ENCODE measurements at regions not wholly inside any gene's neighbourhood (a gene's known extent, or its start where the extent isn't known, plus 50 kb on each side); places are given as distances from the start of the nearest gene placed in this dataset.

- H3K27me3 Mint-ChIP-seq (ENCODE audit: insufficient read depth, low read depth, poor library complexity), result peaks cover 1% of the 10 kb centered on the region
- H3K36me3 Mint-ChIP-seq (ENCODE audit: low read depth), result no peaks in the 10 kb centered on the region
These were observed 467.7 kb upstream of the ZFHX3 start for GRCh38 chr16:73515616-73516015.

More at GRCh38 chr16:73515616-73516015, 467.7 kb upstream of the ZFHX3 start:
- Histone ChIP-seq H3K79me2 (replicated peaks; ENCODE audit: insufficient read depth) (no peaks in the 10 kb centered on the region), H4K20me1 (replicated peaks; ENCODE audit: insufficient read depth) (no peaks in the 10 kb centered on the region), H3K36me3 (ENCODE audit: insufficient read depth) (no peaks in the 10 kb centered on the region), H3K9me2 (ENCODE audit: insufficient read depth) (peaks cover 14% of the 10 kb centered on the region; the same call in 1 of the 2 replicates), H3K4me1 (ENCODE audit: insufficient read depth) (no peaks in the 10 kb centered on the region), H3K4me2 (no peak overlapping the region), H3F3A (replicated peaks; ENCODE audit: low read depth) (no peaks in the 10 kb centered on the region), H3K27me3 (ENCODE audit: insufficient read depth) (no peaks in the 10 kb centered on the region), H3K4me3 (no peak overlapping the region), H3K27ac (ENCODE audit: low read depth) (no peak overlapping the region), H2AFZ (no peak overlapping the region)
- Mint-ChIP-seq H3K4me1 (no peaks in the 10 kb centered on the region), H3K27ac (no peak overlapping the region), H3K4me3 (no peak overlapping the region), H3K9me3 (no peaks in the 10 kb centered on the region; the same call in 2 of the 3 replicates)
- ATAC-seq (no peak), DNase-seq (ENCODE audit: low spot score) (no peak)
- TF ChIP-seq CREB1 (CRISPR knock-in tag; IDR thresholded peaks at IDR 0.05; ENCODE audit: low read depth) (no peak), ETS1 (IDR thresholded peaks at IDR 0.05) (no peak), POLR2AphosphoS5 (IDR thresholded peaks at IDR 0.05; ENCODE audit: low read depth) (no peak), ZNF114 (CRISPR knock-in tag; IDR thresholded peaks at IDR 0.05) (no peak), STAT1 (IDR thresholded peaks at IDR 0.05; ENCODE audit: unreplicated experiment) (no peak), EZH2 (IDR thresholded peaks at IDR 0.05; ENCODE audit: low read depth, unreplicated experiment) (no peak), NANOG (IDR thresholded peaks at IDR 0.05; ENCODE audit: borderline replicate concordance) (no peak), EZH2phosphoT487 (IDR thresholded peaks at IDR 0.05; ENCODE audit: unreplicated experiment) (no peak), ZNF331 (CRISPR knock-in tag; IDR thresholded peaks at IDR 0.05; ENCODE audit: low read depth) (no peak), JUNB (IDR thresholded peaks at IDR 0.05; ENCODE audit: unreplicated experiment) (no peak)
- TF ChIP-seq, protein P1, sequence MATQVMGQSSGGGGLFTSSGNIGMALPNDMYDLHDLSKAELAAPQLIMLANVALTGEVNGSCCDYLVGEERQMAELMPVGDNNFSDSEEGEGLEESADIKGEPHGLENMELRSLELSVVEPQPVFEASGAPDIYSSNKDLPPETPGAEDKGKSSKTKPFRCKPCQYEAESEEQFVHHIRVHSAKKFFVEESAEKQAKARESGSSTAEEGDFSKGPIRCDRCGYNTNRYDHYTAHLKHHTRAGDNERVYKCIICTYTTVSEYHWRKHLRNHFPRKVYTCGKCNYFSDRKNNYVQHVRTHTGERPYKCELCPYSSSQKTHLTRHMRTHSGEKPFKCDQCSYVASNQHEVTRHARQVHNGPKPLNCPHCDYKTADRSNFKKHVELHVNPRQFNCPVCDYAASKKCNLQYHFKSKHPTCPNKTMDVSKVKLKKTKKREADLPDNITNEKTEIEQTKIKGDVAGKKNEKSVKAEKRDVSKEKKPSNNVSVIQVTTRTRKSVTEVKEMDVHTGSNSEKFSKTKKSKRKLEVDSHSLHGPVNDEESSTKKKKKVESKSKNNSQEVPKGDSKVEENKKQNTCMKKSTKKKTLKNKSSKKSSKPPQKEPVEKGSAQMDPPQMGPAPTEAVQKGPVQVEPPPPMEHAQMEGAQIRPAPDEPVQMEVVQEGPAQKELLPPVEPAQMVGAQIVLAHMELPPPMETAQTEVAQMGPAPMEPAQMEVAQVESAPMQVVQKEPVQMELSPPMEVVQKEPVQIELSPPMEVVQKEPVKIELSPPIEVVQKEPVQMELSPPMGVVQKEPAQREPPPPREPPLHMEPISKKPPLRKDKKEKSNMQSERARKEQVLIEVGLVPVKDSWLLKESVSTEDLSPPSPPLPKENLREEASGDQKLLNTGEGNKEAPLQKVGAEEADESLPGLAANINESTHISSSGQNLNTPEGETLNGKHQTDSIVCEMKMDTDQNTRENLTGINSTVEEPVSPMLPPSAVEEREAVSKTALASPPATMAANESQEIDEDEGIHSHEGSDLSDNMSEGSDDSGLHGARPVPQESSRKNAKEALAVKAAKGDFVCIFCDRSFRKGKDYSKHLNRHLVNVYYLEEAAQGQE (IDR thresholded peaks at IDR 0.05; ENCODE audit: unreplicated experiment), result no peak
- TF ChIP-seq, protein P2, sequence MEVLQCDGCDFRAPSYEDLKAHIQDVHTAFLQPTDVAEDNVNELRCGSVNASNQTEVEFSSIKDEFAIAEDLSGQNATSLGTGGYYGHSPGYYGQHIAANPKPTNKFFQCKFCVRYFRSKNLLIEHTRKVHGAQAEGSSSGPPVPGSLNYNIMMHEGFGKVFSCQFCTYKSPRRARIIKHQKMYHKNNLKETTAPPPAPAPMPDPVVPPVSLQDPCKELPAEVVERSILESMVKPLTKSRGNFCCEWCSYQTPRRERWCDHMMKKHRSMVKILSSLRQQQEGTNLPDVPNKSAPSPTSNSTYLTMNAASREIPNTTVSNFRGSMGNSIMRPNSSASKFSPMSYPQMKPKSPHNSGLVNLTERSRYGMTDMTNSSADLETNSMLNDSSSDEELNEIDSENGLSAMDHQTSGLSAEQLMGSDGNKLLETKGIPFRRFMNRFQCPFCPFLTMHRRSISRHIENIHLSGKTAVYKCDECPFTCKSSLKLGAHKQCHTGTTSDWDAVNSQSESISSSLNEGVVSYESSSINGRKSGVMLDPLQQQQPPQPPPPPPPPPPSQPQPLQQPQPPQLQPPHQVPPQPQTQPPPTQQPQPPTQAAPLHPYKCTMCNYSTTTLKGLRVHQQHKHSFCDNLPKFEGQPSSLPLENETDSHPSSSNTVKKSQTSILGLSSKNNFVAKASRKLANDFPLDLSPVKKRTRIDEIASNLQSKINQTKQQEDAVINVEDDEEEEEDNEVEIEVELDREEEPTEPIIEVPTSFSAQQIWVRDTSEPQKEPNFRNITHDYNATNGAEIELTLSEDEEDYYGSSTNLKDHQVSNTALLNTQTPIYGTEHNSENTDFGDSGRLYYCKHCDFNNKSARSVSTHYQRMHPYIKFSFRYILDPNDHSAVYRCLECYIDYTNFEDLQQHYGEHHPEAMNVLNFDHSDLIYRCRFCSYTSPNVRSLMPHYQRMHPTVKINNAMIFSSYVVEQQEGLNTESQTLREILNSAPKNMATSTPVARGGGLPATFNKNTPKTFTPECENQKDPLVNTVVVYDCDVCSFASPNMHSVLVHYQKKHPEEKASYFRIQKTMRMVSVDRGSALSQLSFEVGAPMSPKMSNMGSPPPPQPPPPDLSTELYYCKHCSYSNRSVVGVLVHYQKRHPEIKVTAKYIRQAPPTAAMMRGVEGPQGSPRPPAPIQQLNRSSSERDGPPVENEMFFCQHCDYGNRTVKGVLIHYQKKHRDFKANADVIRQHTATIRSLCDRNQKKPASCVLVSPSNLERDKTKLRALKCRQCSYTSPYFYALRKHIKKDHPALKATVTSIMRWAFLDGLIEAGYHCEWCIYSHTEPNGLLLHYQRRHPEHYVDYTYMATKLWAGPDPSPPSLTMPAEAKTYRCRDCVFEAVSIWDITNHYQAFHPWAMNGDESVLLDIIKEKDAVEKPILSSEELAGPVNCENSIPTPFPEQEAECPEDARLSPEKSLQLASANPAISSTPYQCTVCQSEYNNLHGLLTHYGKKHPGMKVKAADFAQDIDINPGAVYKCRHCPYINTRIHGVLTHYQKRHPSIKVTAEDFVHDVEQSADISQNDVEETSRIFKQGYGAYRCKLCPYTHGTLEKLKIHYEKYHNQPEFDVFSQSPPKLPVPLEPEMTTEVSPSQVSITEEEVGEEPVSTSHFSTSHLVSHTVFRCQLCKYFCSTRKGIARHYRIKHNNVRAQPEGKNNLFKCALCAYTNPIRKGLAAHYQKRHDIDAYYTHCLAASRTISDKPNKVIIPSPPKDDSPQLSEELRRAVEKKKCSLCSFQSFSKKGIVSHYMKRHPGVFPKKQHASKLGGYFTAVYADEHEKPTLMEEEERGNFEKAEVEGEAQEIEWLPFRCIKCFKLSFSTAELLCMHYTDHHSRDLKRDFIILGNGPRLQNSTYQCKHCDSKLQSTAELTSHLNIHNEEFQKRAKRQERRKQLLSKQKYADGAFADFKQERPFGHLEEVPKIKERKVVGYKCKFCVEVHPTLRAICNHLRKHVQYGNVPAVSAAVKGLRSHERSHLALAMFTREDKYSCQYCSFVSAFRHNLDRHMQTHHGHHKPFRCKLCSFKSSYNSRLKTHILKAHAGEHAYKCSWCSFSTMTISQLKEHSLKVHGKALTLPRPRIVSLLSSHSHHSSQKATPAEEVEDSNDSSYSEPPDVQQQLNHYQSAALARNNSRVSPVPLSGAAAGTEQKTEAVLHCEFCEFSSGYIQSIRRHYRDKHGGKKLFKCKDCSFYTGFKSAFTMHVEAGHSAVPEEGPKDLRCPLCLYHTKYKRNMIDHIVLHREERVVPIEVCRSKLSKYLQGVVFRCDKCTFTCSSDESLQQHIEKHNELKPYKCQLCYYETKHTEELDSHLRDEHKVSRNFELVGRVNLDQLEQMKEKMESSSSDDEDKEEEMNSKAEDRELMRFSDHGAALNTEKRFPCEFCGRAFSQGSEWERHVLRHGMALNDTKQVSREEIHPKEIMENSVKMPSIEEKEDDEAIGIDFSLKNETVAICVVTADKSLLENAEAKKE (CRISPR knock-in tag; IDR thresholded peaks at IDR 0.05), result no peak
- TF ChIP-seq, protein P3, sequence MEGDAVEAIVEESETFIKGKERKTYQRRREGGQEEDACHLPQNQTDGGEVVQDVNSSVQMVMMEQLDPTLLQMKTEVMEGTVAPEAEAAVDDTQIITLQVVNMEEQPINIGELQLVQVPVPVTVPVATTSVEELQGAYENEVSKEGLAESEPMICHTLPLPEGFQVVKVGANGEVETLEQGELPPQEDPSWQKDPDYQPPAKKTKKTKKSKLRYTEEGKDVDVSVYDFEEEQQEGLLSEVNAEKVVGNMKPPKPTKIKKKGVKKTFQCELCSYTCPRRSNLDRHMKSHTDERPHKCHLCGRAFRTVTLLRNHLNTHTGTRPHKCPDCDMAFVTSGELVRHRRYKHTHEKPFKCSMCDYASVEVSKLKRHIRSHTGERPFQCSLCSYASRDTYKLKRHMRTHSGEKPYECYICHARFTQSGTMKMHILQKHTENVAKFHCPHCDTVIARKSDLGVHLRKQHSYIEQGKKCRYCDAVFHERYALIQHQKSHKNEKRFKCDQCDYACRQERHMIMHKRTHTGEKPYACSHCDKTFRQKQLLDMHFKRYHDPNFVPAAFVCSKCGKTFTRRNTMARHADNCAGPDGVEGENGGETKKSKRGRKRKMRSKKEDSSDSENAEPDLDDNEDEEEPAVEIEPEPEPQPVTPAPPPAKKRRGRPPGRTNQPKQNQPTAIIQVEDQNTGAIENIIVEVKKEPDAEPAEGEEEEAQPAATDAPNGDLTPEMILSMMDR (conservative IDR thresholded peaks at IDR 0.05; ENCODE audit: low read depth in 2 of 2), result no peak
